Panc1 (cell line): ENCODE measurements at regions not wholly inside any gene's neighbourhood (a gene's known extent, or its start where the extent isn't known, plus 50 kb on each side); places are given as distances from the start of the nearest gene placed in this dataset.

Source experiments
- ATAC-seq: fragments of 200-7000 bp; cut with Tn5 transposase; 2 replicates; pipeline ENCODE4 v1.9.1; 2020; ENCODE audit warnings: mild to moderate bottlenecking, moderate library complexity
- BruUV-seq: library from RNA; stranded (reverse); fragments of 400-500 nt; replicated peaks from 2 replicates; lab custom pipeline; 2021; lab: Mats Ljungman, UMichigan
- CTCF ChIA-PET: fragments of 300-600 bp; sonication (Branson Sonifier 250); formaldehyde crosslinking; loops from one replicate; lab custom pipeline; 2022; ENCODE audit warnings: antibody characterized with exemption; lab: Charles Lee
- POLR2A ChIA-PET: fragments of 300-600 bp; sonication (Branson Sonifier 250); formaldehyde crosslinking; loops from one replicate; lab custom pipeline; 2022; ENCODE audit warnings: antibody characterized with exemption; lab: Charles Lee
- DNase-seq: peaks from one replicate; pipeline ENCODE4 v3.0.0-alpha.2; 2010; ENCODE audit warnings: low read depth, low spot score
- H3K27ac ChIP-seq: 2 replicates; pipeline ENCODE4 v1.5.1; 2011; ENCODE audit warnings: mild to moderate bottlenecking, low read length, inconsistent platforms
- H3K27me3 ChIP-seq: fragments of 200-500 bp; sonication (Bioruptor generic); 2 replicates; pipeline ENCODE4 v1.6.0; 2014; ENCODE audit warnings: low read length, inconsistent platforms; ENCODE audit not compliant: control insufficient read depth, insufficient read depth
- H3K36me3 ChIP-seq: fragments of 200-500 bp; sonication (Bioruptor generic); 2 replicates; pipeline ENCODE4 v1.5.1; 2014; ENCODE audit warnings: inconsistent platforms, mild to moderate bottlenecking, low read length, moderate library complexity; ENCODE audit not compliant: control insufficient read depth, insufficient read depth
- H3K4me1 ChIP-seq: 2 replicates; pipeline ENCODE4 v1.5.1; 2011; ENCODE audit warnings: inconsistent platforms, mild to moderate bottlenecking, low read length, moderate library complexity; ENCODE audit not compliant: control insufficient read depth, insufficient read depth
- H3K4me3 ChIP-seq, 2 experiments: 2 replicates each; pipeline ENCODE4 v1.5.1; 2011 to 2012; ENCODE audit warnings: low read depth in 2 of 2, low read length in 2 of 2, mild to moderate bottlenecking in 2 of 2, inconsistent platforms in 1 of 2, moderate library complexity in 1 of 2
- H3K9me3 ChIP-seq: fragments of 200-500 bp; sonication (Bioruptor generic); 2 replicates; pipeline ENCODE4 v1.5.1; 2014; ENCODE audit warnings: low read depth, mild to moderate bottlenecking, inconsistent platforms, low read length, moderate library complexity; ENCODE audit not compliant: control insufficient read depth, insufficient read depth
- CTCF ChIP-seq: fragments of 450-650 bp; IDR thresholded peaks from 2 replicates; pipeline ENCODE4 v1.5.1; 2017; ENCODE audit warnings: mild to moderate bottlenecking
- POLR2AphosphoS5 ChIP-seq: IDR thresholded peaks from 2 replicates; pipeline ENCODE4 v1.6.1; 2012; ENCODE audit warnings: mild to moderate bottlenecking, low read depth, low read length, moderate library complexity
- REST ChIP-seq, 2 experiments: IDR thresholded peaks; 2 replicates each; pipeline ENCODE4 v1.6.1; 2011 to 2012; ENCODE audit warnings: low read depth in 2 of 2, control low read depth in 1 of 2, low read length in 1 of 2, mild to moderate bottlenecking in 1 of 2, moderate library complexity in 1 of 2; ENCODE audit not compliant: insufficient read depth in 1 of 2
- SIN3A ChIP-seq: IDR thresholded peaks from 2 replicates; pipeline ENCODE4 v1.6.1; 2012; ENCODE audit warnings: low read depth, mild to moderate bottlenecking, low read length, moderate library complexity, borderline replicate concordance; ENCODE audit not compliant: insufficient read depth
- TCF7L2 ChIP-seq: IDR thresholded peaks from 2 replicates; pipeline ENCODE4 v1.6.1; 2011; ENCODE audit warnings: mild to moderate bottlenecking, low read depth, low read length, inconsistent platforms
- in situ Hi-C: cut with HindIII; loops from 2 replicates; pipeline ENCODE4 v1.10.0; 2016; ENCODE audit warnings: low sequenced_read_pairs, low pct_unique_long_range_greater_than_20kb
- intact Hi-C: fragments of 100-400 bp; cut with micrococcal nuclease; formaldehyde crosslinking; loops from one replicate; pipeline ENCODE4 v1.10.0; 2022; ENCODE audit not compliant: unreplicated experiment

- in situ Hi-C loops, result no loop called here
- Histone ChIP-seq H3K4me1 (no peaks in the 10 kb centered on the region), H3K9me3 (no peaks in the 10 kb centered on the region), H3K36me3 (no peaks in the 10 kb centered on the region), H3K27ac (no peak overlapping the region), H3K27me3 (no peaks in the 10 kb centered on the region), H3K4me3 (no peak overlapping the region)
- TF ChIP-seq CTCF (no peak), REST (IDR thresholded peaks at IDR 0.05; ENCODE audit: insufficient read depth in 1 of 2, low read depth in 2 of 2, low read length in 1 of 2) (no peak), TCF7L2 (no peak), POLR2AphosphoS5 (no peak), SIN3A (no peak)
- no TSS peak for BruUV-seq
- ATAC-seq (no peak), DNase-seq (no peak)
- ChIA-PET POLR2A (no interaction called here), CTCF (interaction anchor here (0.6 kb wide), 1 partner anchor 71 kb away, joined by 13 read pairs; no protein-coding TSS in a partner anchor)
- intact Hi-C loops, result no loop called here
Measured at GRCh38 chr9:71361357-71361756, 239.9 kb upstream of the TRPM3 start.

- TF ChIP-seq POLR2AphosphoS5 (no peak), CTCF (no peak), REST (IDR thresholded peaks at IDR 0.05; ENCODE audit: insufficient read depth in 1 of 2, low read depth in 2 of 2, low read length in 1 of 2) (no peak), TCF7L2 (no peak), SIN3A (no peak)
- no peak overlapping the region for H3K27ac ChIP-seq
- POLR2A ChIA-PET, result no interaction called here
- BruUV-seq, result no TSS peak
- in situ Hi-C loops (no loop called here), intact Hi-C loops (no loop called here)
- no peaks in the 10 kb centered on the region for H3K27me3 ChIP-seq
- H3K9me3 ChIP-seq, result no peaks in the 10 kb centered on the region
- no peaks in the 10 kb centered on the region for H3K36me3 ChIP-seq
- no peak for DNase-seq
- H3K4me3 ChIP-seq, result no peak overlapping the region
- CTCF ChIA-PET, result no interaction called here
- no peaks in the 10 kb centered on the region for H3K4me1 ChIP-seq
- no peak for ATAC-seq
Measured at GRCh38 chr9:71357346-71357745, 235.9 kb upstream of the TRPM3 start.
